ENCODE measurements at regions not wholly inside any gene's neighbourhood (a gene's known extent, or its start where the extent isn't known, plus 50 kb on each side); places are given as distances from the start of the nearest gene placed in this dataset.
"Not testable (repeated sequence)": the region's sequence is repeated elsewhere in the genome, so short reads cannot be mapped to it uniquely, and the experiment has no call there.

DNA sequence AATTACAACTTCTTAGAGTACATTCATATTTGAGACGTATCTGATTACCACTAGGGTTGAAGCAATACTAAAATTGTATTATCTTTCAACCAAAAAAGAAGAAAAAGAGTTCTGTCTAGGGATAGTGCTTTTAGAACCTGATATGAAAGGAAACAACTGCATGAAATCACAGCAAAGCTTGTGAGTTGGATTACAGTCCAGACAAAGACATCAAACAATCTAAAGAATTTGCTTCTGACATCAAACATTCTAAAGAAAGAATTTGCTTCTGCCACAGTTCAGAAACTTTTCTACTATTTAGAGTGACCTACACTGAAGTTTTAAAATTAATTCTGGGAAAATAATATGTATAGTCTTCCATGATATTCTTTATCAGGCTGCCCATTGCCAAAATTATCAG is 1141.1 kb upstream of the ACO1 start:
- no peak for DNase-seq (ENCODE audit: low read depth)

DNA sequence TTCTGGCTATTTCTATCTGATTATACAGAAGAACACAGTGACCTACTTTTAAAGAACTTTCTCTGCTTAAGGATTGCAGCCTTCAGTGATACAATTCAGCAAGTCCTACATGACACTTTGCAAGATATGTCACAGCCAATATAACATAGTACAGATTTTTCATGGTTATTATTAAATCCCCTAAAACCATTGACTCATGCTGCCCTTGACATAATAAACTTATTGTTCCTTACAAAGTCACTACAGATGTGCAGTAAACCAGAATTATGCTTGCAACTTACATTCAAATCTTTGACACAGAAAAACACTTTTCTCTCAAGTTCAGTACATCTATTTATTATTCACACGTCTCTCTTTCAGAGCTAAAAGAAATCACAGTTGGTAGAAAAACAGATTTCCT is 1136.3 kb upstream of the ACO1 start:
- DNase-seq (ENCODE audit: low read depth): no peak

DNA sequence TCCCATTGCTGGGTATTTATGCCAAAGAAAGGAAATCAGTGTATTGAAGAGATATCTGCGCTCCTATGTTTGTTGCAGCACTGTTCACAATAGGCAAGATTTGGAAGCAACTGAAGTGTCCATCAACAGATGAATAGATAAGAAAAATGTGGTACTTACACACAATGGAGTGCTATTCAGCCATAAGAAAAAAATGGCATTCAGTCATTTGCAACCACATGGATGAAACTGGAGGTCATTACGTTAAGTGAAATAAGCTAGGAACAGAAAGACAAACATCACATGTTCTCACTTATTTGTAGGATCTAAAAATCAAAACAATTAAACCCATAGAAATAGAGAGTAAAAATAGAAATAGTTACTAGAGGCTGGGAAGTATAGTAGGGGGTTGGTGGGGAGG is 1133.1 kb upstream of the ACO1 start:
- DNase-seq (ENCODE audit: low read depth): no peak

DNA sequence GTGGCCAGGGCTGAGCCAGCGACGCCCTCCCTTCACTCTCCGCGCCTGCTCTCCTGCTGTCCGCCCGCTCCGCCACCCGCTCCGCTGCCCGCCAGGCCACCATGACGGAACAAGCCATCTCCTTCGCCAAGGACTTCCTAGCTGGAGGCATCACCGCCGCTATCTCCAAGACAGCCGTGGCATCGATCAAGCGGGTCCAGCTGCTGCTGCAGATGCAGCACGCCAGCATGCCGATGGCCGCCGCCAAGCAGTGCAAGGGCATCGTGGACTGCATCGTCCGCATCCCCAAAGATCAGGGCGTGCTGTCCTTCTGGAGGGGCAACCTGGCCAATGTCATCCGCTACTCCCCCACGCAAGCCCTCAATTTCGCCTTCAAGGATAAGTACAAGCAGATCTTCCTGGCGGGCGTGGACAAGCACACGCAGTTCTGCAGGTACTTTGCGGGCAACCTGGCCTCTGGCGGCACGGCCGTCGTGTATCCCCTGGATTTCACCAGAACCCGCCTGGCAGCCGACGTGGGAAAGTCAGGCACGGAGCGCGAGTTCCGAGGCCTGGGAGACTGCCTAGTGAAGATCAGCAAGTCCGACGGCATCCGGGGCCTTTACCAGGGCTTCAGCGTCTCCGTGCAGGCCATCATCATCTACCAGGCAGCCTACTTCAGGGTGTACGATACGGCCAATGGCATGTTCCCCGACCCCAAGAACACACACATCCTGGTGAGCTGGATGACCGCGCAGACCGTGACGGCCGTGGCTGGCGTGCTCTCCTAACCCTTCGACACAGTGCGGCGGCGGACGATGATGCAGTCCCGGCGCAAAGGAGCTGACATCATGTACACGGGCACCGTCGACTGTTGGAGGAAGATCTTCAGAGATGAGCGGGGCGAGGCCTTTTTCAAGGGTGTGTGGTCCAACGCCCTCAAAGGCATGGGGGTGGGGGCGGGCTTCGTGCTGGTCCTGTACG is 1130.4 kb upstream of the ACO1 start:
- DNase-seq (ENCODE audit: low read depth): no peak

DNA sequence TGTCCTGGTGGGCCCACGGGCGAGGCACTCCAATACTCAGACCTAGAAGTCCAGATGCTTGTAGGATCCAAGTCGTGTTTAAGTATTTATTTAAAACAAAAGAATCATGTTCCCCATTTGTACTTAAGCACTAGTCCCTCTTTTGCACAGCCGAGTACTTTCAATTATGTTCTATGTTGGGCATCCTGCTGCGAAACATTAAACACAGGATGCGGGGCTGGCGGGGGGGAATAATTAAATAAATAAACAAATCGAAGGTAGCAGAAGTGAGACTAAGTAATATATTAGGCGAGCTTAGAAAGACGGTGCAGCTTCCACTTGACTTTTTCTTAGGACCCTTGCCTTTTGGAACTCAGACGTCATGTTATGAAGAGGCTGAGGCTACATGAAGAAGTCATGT is 1129.2 kb upstream of the ACO1 start:
- DNase-seq (ENCODE audit: low read depth): no peak

DNA sequence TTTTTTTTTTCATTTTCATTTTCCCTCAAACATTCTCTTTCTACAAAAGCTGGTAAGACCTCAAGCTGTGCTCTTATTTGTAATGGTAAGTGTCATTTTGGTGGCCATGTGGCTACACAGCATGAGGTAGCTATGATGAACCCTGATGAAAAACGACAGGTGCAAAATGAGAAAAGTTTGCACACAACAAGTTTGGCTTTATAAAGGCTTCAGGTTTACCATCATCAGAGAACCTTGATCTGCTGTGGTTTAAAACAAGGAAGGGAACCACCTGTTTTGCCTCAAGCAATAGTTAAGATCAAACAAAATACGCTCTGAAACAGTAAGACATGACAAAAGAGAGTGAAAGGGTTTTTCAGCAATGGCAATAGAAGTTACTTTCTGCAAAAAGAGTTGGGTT is 1124.6 kb upstream of the ACO1 start:
- DNase-seq (ENCODE audit: low read depth): no peak

DNA sequence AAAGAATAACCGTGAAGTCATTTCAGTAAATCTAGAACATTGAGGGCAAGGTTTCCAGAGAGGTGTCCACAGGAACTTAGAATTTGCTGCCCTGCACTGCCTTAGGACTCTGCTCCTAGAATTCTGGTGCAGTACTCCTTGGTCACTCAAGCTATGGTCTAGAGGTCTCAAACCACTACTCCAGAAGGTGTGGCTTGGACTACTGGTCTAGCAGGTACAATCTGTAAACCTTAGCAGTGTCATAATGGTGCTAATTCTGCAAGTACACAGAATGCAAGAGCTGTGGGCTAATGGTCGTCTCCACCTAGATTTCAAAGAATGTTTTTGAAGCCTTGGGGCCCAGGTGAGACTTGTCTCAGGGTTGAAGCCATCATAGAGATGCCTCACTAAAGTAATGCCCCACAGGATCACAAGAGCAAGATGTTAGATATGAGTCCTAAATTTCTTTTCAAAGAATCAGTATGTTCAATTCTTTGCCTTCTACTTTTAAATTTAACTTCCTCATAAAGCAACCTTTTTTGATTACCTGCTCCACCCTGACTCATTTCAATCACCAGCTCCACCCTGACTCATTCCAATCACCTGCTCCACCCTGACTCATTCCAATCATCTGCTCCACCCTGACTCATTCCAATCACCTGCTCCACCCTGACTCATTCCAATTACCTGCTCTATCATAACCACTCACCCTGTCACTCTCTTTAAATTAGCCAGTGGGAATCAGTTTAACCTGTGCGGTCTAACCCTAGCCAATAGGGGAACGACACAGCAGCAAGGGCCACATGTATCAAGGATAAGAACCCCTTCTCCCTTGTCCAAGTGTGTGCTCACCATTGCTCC is 1111.8 kb upstream of the ACO1 start:
- no peak for DNase-seq (ENCODE audit: low read depth)

DNA sequence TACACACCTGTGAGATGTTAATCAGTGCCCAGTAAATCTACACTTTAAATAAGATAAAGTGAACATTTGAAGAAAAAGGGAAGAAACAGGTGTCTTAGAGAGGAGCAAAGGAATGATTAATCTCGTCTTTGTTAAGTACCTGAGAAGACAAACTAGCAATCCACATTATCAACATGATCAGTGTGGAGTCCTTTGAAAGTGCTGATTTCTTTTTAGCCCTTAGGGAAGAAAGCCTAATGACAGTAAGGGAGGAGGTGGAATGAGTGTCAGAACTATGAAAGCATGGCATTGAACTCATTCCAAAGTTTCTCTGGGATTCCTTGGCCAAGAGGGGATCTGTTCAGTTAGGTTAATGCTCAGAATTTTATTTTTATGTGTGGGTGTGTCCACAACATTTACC is 1109.0 kb upstream of the ACO1 start:
- no peak for DNase-seq (ENCODE audit: low read depth)

DNA sequence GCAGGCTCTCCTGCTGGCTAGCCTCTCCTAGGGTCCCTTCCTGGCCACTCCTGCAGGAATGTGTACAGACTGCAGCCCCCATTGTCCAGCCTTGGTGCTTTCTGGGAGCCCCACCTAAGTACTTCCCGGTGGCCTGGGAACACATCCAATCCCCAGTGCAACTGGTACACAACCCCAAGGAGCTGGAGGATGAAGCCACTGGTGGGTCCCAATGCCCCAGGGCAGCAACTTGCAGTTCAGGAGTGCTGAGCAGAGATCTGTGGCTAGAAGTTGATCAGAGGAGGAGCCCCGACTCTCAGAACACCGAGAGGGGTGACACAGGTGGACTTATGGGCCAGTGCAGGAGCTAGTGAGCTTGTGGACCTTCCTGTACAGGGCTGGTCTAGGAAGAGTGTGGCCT is 1093.7 kb upstream of the ACO1 start:
- no peak for DNase-seq (ENCODE audit: low read depth)

DNA sequence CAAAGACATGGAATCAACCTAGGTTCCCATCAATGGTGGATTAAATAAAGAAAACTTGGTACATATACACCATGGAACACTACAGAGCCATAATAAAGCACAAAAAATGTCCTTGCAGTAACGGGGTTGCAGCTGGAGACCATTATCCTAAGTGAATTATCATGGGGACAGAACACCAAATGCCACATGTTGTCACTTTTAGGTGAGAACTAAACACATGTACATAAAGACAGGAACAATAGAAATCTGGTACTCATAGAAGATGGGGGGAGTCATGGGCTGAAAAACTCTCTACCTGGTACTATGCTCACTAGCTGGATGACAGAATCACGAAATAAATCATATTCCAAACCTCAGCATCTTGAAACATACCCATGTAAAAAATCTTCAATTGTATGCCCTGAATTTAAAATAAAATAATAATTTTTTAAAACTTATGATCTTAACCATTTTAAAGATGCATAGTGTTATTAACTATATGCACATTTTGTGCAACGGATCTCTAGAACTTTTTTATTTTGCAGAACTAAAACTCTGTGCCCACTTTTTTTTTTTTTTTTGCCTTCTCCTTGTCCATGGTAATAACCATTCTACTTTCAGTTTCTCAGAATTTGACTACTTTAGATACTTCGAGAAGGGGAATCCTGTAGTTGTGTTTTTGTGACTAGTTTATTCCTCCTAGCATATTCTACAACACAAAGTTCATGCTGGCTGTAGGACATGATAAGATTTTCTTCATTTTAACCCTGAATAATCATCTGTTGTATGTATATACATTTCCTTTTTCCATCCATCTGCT is 1081.6 kb upstream of the ACO1 start:
- DNase-seq (ENCODE audit: low read depth): no peak

DNA sequence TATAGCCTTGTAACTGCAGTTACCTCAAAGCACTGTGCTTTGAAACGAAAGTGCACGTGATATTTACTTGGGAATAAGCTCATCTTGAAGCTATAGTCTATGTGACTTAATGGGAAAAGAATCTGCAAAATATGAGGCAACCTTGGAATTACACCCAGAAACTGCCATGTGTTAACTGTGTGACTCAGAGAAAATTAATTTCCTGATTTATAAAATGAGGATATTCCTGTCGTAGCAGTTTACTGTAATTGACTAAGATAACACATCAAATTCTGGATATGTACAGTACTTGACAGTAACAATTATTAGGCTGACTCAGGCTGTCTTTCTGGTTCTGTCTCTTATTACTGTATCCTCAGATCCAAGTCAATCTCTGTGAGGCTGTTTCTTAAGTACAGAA is 1079.9 kb upstream of the ACO1 start:
- DNase-seq (ENCODE audit: low read depth): peak; percentile 15

DNA sequence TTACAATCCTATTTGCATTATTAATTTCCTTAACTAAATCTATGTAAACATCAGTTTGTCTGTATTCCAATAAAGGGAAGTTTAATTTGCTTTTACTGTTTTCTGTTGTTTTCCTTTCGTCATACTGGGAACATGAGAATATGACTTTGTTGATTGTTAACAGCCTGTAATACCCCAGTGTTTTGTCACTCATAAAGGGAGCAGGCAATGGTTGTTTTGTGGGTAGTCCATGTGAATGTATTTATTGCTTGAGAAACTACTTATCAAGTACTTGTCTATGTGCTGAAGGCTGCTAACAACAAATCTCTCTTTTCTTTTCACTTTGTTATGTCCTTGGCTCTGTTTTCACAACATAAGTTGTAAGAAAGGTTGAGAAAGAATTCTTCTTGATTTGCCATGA is 1070.2 kb upstream of the ACO1 start:
- no peak for DNase-seq (ENCODE audit: low read depth)

DNA sequence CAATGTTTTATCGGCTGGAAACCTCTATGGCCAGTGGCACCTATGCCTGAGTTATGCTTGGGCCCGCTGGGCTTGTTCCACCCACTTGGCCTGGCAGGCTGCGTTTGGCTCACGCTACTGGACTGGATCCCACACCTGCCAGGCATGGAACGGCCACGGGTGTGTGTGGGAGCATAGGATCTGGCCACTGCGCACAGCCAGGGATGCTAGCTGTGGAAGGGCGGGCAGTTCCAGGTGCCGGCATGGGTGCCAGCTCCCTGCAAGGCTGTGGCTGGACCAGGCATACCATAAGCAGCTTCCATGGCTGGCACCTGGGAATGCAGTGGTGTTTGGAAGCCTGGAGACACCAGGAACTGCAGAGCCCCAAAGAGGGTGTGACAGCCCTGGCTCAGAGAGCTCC is 1063.9 kb upstream of the ACO1 start:
- DNase-seq (ENCODE audit: low read depth): no peak

DNA sequence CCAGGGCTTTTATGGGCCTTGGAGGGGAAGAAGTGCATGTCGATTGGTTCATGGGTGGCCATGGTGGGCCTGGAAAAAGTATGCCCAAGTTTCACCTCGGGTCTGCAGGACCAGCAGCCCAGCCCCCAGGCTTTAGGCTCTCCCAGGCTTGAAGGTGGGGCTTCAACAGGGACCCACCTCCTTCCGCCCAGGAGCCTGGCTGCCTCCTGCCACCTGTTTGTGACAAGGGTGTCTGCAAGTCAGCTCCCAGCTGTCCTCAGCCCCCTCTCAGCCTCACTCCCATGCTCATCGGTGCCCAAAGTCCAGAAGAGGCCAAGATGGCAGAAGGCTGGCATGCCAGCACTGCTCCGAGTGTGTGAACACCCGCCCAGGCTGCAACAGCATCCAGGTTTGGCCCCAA is 1063.2 kb upstream of the ACO1 start:
- DNase-seq (ENCODE audit: low read depth): no peak

DNA sequence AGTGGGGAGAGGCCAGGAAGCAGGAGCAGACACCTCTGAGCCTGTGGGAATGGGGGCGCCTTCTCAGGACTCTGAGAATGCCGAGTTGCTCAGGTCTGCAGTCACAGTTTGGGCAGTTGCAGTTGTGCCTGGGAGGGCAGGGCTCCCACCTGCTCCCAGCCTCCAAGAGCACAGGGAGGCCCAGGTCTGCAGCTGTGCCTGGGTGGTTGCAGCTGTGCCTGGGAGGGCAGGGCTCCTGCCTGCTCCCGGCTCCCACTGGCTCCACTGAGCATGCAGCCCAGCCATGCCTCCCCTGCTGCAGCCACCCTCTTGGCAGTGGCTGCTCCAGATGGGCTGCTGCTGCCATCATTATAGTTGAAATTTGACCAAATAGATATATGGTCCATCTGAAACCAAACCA is 1062.8 kb upstream of the ACO1 start:
- no peak for DNase-seq (ENCODE audit: low read depth)

DNA sequence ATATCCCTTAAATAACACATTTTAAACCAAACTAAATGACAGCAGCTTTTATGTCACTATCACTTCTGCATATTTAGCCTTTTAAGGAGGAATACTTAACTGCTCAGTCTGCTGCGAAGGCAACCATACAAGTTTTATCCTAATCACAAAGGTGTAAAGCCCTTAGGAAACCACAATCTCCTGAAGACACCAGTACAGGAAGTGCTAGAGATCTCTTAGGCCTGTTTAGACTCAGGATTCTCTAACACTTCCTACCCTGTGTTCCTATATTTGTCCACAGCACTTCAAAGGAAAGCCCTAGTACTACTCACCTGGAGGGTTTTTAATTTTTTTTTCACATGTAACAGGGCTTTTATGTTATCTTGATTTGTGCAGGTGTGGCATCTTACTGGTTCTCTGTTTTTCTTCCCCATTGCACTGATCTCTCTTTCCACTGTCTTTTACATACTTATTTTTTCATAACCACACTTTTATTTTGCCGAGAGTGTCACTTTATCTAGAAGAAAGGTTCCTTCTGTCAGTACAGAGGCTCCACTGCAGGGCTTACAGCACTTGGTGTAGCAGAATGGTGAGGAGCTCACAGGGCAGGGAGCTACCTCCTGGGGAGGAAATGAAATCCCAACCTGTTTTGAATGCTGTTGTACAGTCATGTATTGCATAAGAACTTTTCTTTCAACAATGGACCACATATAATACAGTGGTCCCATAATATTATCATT is 1060.6 kb upstream of the ACO1 start:
- DNase-seq (ENCODE audit: low read depth): no peak

DNA sequence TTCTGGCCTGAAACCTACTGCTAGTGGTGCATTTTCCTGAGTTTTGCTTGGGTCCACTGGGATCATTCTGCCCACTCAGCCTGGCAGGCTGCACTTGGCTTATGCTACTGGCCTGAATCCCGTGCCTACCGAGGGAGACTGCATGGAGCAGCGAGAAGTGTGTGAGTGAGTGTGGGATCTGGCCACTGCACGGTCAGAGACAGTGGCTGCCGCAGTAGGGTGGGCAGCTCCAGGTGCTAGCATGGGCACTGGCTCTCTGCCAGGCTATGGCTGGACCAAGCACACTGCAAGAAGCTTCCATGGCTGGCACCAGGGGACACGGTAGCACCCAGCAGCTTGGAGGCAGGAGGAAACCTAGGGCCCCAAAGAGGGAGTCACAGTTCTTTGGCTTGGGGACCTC is 1058.7 kb upstream of the ACO1 start:
- no peak for DNase-seq (ENCODE audit: low read depth)

DNA sequence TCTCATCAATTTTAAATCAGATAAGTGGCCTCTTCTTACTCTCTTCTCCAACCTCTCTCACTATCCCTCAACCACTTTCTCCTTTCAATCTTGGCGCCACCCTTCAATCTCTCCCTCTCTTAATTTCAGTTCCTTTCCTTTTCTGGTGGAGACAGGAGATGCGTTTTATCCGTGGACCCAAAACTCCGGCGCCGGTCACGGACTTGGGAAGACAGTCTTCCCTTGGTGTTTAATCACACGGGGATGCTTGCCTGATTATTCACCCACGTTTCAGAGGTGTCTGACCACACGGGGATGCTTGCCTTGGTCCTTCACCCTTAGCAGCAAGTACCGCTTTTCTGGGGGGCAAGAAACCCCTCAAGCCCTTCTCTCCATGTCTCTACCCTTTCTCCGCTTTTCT is 1057.6 kb upstream of the ACO1 start:
- not testable (repeated sequence) for DNase-seq (ENCODE audit: low read depth)

DNA sequence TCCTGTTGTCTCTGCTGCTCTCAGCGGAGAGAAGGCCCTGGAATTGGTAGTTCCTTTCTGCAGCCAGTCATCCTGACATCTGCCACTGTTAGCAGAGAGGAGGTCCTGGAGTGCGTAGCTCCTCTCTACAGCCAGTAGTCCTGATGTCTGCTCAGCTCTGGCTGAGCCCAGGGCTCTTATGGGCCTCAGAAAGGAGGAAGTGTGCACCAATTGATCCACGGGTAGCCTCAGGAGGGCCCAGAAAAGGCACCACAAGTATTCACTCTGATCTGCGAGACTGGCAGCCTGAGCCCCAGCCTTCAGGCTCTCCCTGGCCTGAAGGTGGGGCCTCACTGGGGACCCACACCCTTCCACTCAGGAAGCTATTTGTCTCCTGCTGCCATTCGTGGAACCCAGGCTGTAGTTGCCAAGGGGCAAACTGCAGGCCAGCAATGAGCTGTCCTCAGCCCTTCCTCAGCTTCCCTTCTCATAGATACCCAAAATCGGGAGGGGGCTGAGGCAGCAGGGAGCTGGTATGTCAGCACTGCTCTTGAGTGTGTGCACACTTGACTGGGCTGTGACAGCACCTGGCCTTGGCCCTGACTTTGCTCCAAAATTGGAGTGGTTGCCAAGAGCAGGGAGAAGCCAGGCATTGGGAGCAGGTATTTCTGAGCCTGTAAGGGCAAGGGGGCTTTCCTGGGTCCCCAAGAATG is 1049.5 kb upstream of the ACO1 start:
- no peak for DNase-seq (ENCODE audit: low read depth)

DNA sequence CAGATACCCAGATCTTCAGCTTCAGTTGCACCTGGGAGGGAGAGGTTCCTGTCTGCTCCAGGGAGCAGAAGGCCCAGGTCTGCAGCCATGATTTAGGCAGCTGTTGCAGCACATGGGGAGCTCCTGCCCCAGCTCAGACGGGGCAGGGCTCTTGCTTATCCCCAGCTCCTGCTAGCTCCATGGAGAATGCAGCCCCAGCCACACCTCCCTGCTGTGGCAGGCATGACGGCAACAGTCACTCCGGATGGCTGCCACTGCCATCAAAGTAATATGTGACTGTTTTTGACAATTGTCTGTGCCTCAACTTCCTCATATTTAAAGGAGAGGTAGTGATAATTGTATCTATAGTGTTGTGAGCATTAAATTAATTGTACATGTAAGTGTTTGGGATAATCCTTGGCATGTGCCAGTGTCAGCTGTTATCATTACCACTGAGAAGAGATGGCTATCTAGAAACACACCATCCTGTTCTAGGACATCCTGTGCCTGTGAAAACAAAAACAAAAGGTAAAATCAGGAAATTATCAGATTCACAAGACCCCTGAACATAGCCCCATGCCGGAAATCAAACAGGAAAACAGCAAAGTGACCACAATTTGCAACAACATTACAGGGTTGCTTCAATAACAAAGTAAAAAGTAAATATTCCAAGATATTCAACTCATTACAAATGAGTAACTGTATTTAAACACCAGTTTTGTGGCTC is 1048.8 kb upstream of the ACO1 start:
- DNase-seq (ENCODE audit: low read depth): no peak

DNA sequence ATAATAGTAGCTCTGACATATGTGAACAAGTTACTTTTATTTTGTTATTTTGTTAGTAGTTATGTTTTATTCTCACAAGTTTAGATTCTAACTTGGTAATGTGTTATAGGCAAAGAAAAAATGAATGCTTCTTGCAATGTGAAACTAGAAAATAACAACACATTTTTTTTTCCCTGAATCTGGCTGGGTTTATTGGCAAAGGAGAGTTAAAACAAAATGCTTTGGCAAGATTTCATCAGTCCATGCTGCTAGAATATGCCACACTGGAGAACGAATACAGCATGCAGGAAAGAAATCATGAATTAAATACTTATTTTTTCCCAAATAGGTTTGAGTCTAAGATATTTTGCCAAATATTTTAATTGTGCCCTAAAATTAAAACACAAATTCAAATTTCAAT is 1048.1 kb upstream of the ACO1 start:
- DNase-seq (ENCODE audit: low read depth): no peak

Measured in stromal cell of bone marrow (primary cell).